ENCODE measurements at regions not wholly inside any gene's neighbourhood (a gene's known extent, or its start where the extent isn't known, plus 50 kb on each side); places are given as distances from the start of the nearest gene placed in this dataset.

DNA sequence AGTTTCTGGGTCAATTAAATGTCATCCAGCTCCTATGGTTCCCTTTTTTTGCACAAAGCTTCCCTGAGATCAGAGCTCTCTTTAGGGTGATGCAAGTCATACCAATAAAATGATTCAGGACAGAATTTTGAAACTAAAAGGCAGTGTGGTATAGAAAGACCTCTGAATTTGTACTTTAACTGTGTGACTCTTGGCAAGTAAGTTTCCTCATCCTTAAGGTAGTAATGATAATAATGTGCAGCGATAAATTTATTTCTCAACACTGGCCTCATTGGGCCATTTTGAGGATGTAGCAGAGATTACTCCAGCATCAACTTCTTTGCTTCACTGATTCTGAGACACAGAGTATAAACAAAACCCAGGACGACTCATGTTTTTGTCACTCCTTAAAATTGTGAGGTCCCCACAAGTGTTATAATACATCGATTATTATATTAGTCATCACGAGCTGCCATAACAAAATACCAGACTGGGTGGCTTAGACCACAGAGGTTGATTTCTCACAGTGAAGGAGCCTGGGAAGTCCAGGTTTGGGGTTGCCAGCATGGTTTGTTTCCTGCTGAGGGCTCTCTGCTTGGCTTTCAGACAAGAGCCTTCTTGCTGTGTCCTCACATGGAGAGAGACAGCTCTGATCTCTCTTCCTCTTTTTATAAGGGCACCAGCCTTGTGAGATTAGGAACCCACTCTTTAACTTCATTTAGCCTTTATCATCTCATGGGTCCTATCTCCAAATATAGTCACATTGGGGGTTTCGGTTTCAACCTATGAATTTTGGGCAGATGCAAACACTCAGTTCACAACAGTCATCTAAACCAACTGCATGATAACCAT lies 293.0 kb downstream of the ZNF608 start:
- TF ChIP-seq POLR2A (IDR thresholded peaks at IDR 0.05) (no peak), CTCF (IDR thresholded peaks at IDR 0.05 in 4 of 5, conservative IDR thresholded peaks at IDR 0.05 in 1 of 5) (no peak)

All from gastrocnemius medialis (tissue), 4 donors.